HL-60 (cell line): ENCODE measurements at regions not wholly inside any gene's neighbourhood (a gene's known extent, or its start where the extent isn't known, plus 50 kb on each side); places are given as distances from the start of the nearest gene placed in this dataset.

Source experiments
- GABPA ChIP-seq: IDR thresholded peaks from 2 replicates; pipeline ENCODE4 v1.6.1; 2012; ENCODE audit warnings: low read depth
- POLR2AphosphoS5 ChIP-seq: IDR thresholded peaks from 2 replicates; pipeline ENCODE4 v1.6.1; 2012; ENCODE audit warnings: low read depth

- TF ChIP-seq GABPA (no peak), POLR2AphosphoS5 (no peak)
These were observed 517.6 kb upstream of the ATP2B1 start for GRCh38 chr12:90226211-90226610.
